ENCODE measurements at regions not wholly inside any gene's neighbourhood (a gene's known extent, or its start where the extent isn't known, plus 50 kb on each side); places are given as distances from the start of the nearest gene placed in this dataset.

- TF ChIP-seq CTCF (conservative IDR thresholded peaks at IDR 0.05; ENCODE audit: low read depth, low read length) (no peak), POLR2A (IDR thresholded peaks at IDR 0.05; ENCODE audit: low read depth, low read length) (no peak)
Measured at GRCh38 chr12:59329462-59329861, 266.4 kb upstream of the SLC16A7 start.

Data from IMR-90 (cell line).